ENCODE measurements at regions not wholly inside any gene's neighbourhood (a gene's known extent, or its start where the extent isn't known, plus 50 kb on each side); places are given as distances from the start of the nearest gene placed in this dataset.

DNA sequence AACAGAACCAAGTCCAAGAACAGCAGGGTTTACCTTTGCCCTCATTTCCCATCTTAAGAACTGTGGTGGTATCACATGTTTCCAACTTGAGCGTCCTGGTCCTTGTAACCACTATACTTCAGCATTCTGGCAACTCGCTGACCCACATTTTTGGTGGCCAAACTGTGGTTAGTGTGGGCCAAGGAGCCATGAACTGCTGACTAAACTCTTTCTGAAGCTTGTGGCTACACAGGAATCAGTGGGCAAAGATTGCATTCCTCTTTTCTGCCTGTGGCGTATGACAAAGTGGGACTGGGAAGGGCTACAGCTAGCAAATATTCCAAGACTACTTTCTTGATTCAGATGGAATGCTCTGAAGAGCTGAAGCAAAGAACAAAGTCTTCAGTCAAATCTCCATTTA, 106.3 kb upstream of the MID1 start:
- TF ChIP-seq, protein P1, sequence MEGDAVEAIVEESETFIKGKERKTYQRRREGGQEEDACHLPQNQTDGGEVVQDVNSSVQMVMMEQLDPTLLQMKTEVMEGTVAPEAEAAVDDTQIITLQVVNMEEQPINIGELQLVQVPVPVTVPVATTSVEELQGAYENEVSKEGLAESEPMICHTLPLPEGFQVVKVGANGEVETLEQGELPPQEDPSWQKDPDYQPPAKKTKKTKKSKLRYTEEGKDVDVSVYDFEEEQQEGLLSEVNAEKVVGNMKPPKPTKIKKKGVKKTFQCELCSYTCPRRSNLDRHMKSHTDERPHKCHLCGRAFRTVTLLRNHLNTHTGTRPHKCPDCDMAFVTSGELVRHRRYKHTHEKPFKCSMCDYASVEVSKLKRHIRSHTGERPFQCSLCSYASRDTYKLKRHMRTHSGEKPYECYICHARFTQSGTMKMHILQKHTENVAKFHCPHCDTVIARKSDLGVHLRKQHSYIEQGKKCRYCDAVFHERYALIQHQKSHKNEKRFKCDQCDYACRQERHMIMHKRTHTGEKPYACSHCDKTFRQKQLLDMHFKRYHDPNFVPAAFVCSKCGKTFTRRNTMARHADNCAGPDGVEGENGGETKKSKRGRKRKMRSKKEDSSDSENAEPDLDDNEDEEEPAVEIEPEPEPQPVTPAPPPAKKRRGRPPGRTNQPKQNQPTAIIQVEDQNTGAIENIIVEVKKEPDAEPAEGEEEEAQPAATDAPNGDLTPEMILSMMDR (IDR thresholded peaks at IDR 0.05), result no peak
- Histone ChIP-seq H3K27ac (no peak overlapping the region), H3K4me3 (no peak overlapping the region)
- no peak for DNase-seq (ENCODE audit: low spot score)

- no peak overlapping the region for H3K27ac ChIP-seq
- H3K4me3 ChIP-seq, result no peak overlapping the region
- TF ChIP-seq, protein P1 (IDR thresholded peaks at IDR 0.05), result no peak
- DNase-seq (ENCODE audit: low spot score), result no peak
These were observed 108.5 kb upstream of the MID1 start for GRCh38 chrX:10728806-10729389.

- DNase-seq (ENCODE audit: low spot score), result no peak
- TF ChIP-seq, protein P1 (IDR thresholded peaks at IDR 0.05), result no peak
- Histone ChIP-seq H3K27ac (no peak overlapping the region), H3K4me3 (no peak overlapping the region)
These were observed 119.0 kb upstream of the MID1 start for GRCh38 chrX:10739426-10739825.

DNA sequence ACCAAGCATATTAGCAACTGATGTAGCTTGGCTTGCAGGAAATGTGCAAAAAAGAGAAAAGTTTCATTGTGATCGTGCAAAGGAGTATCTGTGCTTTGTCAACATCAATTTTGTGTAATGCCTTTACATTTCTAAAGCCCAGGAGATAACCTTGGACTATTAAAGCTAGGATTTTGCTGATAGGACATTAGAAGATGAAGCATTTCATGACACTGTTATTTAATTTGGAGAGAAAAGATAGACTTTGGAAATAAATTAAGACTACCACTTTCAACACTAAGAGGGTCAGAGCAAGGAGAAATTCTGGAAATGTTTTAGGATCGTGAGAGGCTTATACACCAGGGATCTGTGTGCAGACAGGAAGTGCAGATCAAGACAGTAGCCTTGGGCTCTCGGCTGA, 120.6 kb upstream of the MID1 start:
- TF ChIP-seq, protein P1 (IDR thresholded peaks at IDR 0.05), result no peak
- no peak overlapping the region for H3K4me3 ChIP-seq
- DNase-seq (ENCODE audit: low spot score), result no peak
- no peak overlapping the region for H3K27ac ChIP-seq

DNA sequence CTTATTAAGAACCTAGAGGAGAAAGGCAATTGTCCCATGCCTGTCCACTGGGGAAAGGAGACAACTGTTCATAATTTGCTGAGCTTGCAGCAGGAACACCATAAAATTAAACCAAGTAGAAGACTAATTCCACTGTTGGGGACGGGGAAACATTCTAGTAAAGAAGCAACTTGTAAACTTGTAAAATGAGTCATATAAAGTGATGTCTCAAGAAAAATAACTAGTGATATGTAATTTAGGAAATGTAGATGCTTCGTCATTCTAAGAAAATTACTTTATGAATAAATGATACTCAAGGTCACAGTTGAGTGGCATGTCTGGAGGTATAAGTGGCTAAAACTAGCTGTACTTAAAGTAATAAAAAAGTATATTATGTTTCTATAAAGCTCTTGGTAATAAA, 121.2 kb upstream of the MID1 start:
- no peak overlapping the region for H3K27ac ChIP-seq
- no peak overlapping the region for H3K4me3 ChIP-seq
- DNase-seq (ENCODE audit: low spot score), result no peak
- TF ChIP-seq, protein P1 (IDR thresholded peaks at IDR 0.05), result no peak

GRCh38 chrX:10743476-10743875, 123.1 kb upstream of the MID1 start:
- no peak for DNase-seq (ENCODE audit: low spot score)
- no peak overlapping the region for H3K27ac ChIP-seq
- TF ChIP-seq, protein P1 (IDR thresholded peaks at IDR 0.05), result no peak

DNA sequence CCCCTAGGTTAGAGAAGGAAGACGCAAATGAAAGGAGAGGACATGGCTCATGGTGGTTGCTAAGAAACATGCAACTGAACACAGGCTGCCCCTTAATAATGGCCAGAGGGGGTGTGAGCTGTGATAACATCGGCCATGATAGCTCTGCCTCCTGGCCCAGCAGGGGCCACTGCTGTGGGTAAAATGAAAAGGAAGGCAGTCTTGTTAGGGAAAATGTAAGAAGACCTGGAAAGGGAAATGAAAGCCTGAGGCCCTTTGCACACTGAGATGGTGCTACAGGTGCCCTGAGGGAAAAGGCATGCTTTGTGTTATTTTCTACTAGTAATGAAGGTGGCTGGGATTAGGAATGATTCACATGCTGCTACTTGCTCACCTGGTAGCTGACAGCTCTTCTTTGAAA, 123.6 kb upstream of the MID1 start:
- H3K4me3 ChIP-seq, result no peak overlapping the region
- TF ChIP-seq, protein P1 (IDR thresholded peaks at IDR 0.05), result no peak
- H3K27ac ChIP-seq, result no peak overlapping the region
- DNase-seq (ENCODE audit: low spot score), result no peak

More at GRCh38 chrX:10743476-10743875, 123.1 kb upstream of the MID1 start:
- no peak overlapping the region for H3K4me3 ChIP-seq
